Upper lobe of left lung (tissue), 6 donors: ENCODE measurements at regions not wholly inside any gene's neighbourhood (a gene's known extent, or its start where the extent isn't known, plus 50 kb on each side); places are given as distances from the start of the nearest gene placed in this dataset.

Experiments used
- ATAC-seq, 2 donors: fragments of 200-7000 bp; cut with Tn5 transposase; one replicate each; pipeline ENCODE4 v1.9.1; 2022; ENCODE audit warnings: mild to moderate bottlenecking in 2 of 2, moderate library complexity in 2 of 2; ENCODE audit not compliant: low FRiP score in 2 of 2
- DNase-seq, 2 donors: peaks; one replicate each; pipeline ENCODE4 v3.0.0-alpha.2; 2019 to 2020
- H3K27ac ChIP-seq, 4 donors: fragments of 200-600 bp; sonication (generic); one replicate each; pipeline ENCODE4 v1.5.1; 2016 to 2019
- H3K27me3 ChIP-seq, 4 donors: fragments of 200-600 bp; sonication (generic); one replicate each; pipeline ENCODE4 v1.5.1; 2017 to 2019
- H3K36me3 ChIP-seq, 4 donors: fragments of 200-600 bp; sonication (generic); one replicate each; pipeline ENCODE4 v1.5.1; 2016 to 2019
- H3K4me1 ChIP-seq, 4 donors: fragments of 200-600 bp; sonication (generic); one replicate each; pipeline ENCODE4 v1.5.1; 2018 to 2019
- H3K4me3 ChIP-seq, 4 donors: fragments of 200-600 bp; sonication (generic); one replicate each; pipeline ENCODE4 v1.5.1; 2017 to 2019; ENCODE audit warnings: mild to moderate bottlenecking in 2 of 4, moderate library complexity in 1 of 4
- H3K9me3 ChIP-seq, 4 donors: fragments of 200-600 bp; sonication (generic); one replicate each; pipeline ENCODE4 v1.5.1; 2018 to 2019
- CTCF ChIP-seq, 6 experiments: fragments of 450-650 bp in 4 of 6; fragments of 200-600 bp in 2 of 6; sonication (generic) in 2 of 6; IDR thresholded peaks; one replicate each; pipeline ENCODE4 v1.5.1; 2016 to 2019; ENCODE audit warnings: antibody characterized with exemption in 6 of 6
- EP300 ChIP-seq, 4 donors: sonication (generic); formaldehyde crosslinking; IDR thresholded peaks; one replicate each; pipeline ENCODE4 v1.5.1; 2017; ENCODE audit warnings: antibody characterized with exemption in 4 of 4, control low read depth in 2 of 4
- POLR2A ChIP-seq, 4 donors: fragments of 450-650 bp; IDR thresholded peaks; one replicate each; pipeline ENCODE4 v1.5.1; 2016 to 2017; ENCODE audit warnings: antibody characterized with exemption in 4 of 4, mild to moderate bottlenecking in 2 of 4
- POLR2AphosphoS5 ChIP-seq, 2 donors: sonication (generic); formaldehyde crosslinking; IDR thresholded peaks; one replicate each; pipeline ENCODE4 v1.5.1; 2017; ENCODE audit warnings: antibody characterized with exemption in 2 of 2
- WGBS, 2 donors: methylation state at CpG; one replicate each; pipeline ENCODE4 v1.1.5; 2017 to 2018; 5-methylcytosine and 5-hydroxymethylcytosine counted together
- donor health status: DM: no; HTN: no; CAD: no; lungs with moderate emphysema.
- donor health status: DM: no; HTN: yes; CAD: no; lungs with severe emphysema.

GRCh38 chrX:124497386-124497785 is 151.0 kb downstream of the SH2D1A start:
- Histone ChIP-seq H3K4me1 (no peaks in the 10 kb centered on the region), H3K4me3 (no peak overlapping the region), H3K9me3 (no peaks in the 10 kb centered on the region), H3K27ac (no peak overlapping the region), H3K36me3 (no peaks in the 10 kb centered on the region), H3K27me3 (no peaks in the 10 kb centered on the region)
- WGBS, 2 donors: 76 to 98% methylated on average over 4 of the region's 4 CpGs
- ATAC-seq: no peak
- no peak for DNase-seq
- TF ChIP-seq CTCF (IDR thresholded peaks at IDR 0.05): no peak
- no peak for TF ChIP-seq POLR2AphosphoS5 (IDR thresholded peaks at IDR 0.05)
- no peak for TF ChIP-seq POLR2A (IDR thresholded peaks at IDR 0.05)
- TF ChIP-seq EP300 (IDR thresholded peaks at IDR 0.05): no peak

- no peak for ATAC-seq
- Histone ChIP-seq H3K9me3 (no peaks in the 10 kb centered on the region), H3K4me3 (no peak overlapping the region), H3K27me3 (no peaks in the 10 kb centered on the region), H3K27ac (no peak overlapping the region), H3K4me1 (no peaks in the 10 kb centered on the region), H3K36me3 (no peaks in the 10 kb centered on the region)
- no peak for DNase-seq
- 46 to 47% methylated on average over 5 of the region's 5 CpGs for WGBS, 2 donors
- no peak for TF ChIP-seq POLR2AphosphoS5 (IDR thresholded peaks at IDR 0.05)
- no peak for TF ChIP-seq CTCF (IDR thresholded peaks at IDR 0.05)
- TF ChIP-seq POLR2A (IDR thresholded peaks at IDR 0.05): no peak
- TF ChIP-seq EP300 (IDR thresholded peaks at IDR 0.05): no peak
Measured at GRCh38 chrX:124501586-124501985, 155.2 kb downstream of the SH2D1A start.

GRCh38 chrX:124502166-124502565 is 155.8 kb downstream of the SH2D1A start:
- no peaks in the 10 kb centered on the region for H3K4me1 ChIP-seq
- DNase-seq (no peak), ATAC-seq (no peak)
- no peaks in the 10 kb centered on the region for H3K9me3 ChIP-seq
- H3K4me3 ChIP-seq: no peak overlapping the region
- no peaks in the 10 kb centered on the region for H3K27me3 ChIP-seq
- no peaks in the 10 kb centered on the region for H3K36me3 ChIP-seq
- no peak for TF ChIP-seq POLR2A (IDR thresholded peaks at IDR 0.05)
- TF ChIP-seq EP300 (IDR thresholded peaks at IDR 0.05): no peak
- H3K27ac ChIP-seq: no peak overlapping the region
- WGBS, 2 donors: 38 to 44% methylated on average over 2 of the region's 2 CpGs

GRCh38 chrX:124502599-124502998 is 156.2 kb downstream of the SH2D1A start:
- Histone ChIP-seq H3K9me3 (no peaks in the 10 kb centered on the region), H3K27me3 (no peaks in the 10 kb centered on the region), H3K4me3 (no peak overlapping the region), H3K27ac (no peak overlapping the region), H3K4me1 (no peaks in the 10 kb centered on the region), H3K36me3 (no peaks in the 10 kb centered on the region)
- WGBS, 2 donors: 79 to 83% methylated on average over 2 to 3 of the region's 3 CpGs
- DNase-seq (no peak), ATAC-seq (no peak)
- no peak for TF ChIP-seq EP300 (IDR thresholded peaks at IDR 0.05)
- TF ChIP-seq POLR2A (IDR thresholded peaks at IDR 0.05): no peak
- no peak for TF ChIP-seq POLR2AphosphoS5 (IDR thresholded peaks at IDR 0.05)
- no peak for TF ChIP-seq CTCF (IDR thresholded peaks at IDR 0.05)

GRCh38 chrX:124504111-124504983 is 158.0 kb downstream of the SH2D1A start:
- no peak overlapping the region for H3K27ac ChIP-seq
- DNase-seq (no peak), ATAC-seq (no peak)
- no peaks in the 10 kb centered on the region for H3K27me3 ChIP-seq
- TF ChIP-seq POLR2A (IDR thresholded peaks at IDR 0.05) (no peak), CTCF (IDR thresholded peaks at IDR 0.05) (no peak), EP300 (IDR thresholded peaks at IDR 0.05) (no peak), POLR2AphosphoS5 (IDR thresholded peaks at IDR 0.05) (no peak)
- H3K36me3 ChIP-seq: no peaks in the 10 kb centered on the region
- no peak overlapping the region for H3K4me3 ChIP-seq
- WGBS, 2 donors: 61 to 72% methylated on average over 7 of the region's 7 CpGs
- no peaks in the 10 kb centered on the region for H3K4me1 ChIP-seq
- no peaks in the 10 kb centered on the region for H3K9me3 ChIP-seq
